ENCODE measurements at regions not wholly inside any gene's neighbourhood (a gene's known extent, or its start where the extent isn't known, plus 50 kb on each side); places are given as distances from the start of the nearest gene placed in this dataset.

DNA sequence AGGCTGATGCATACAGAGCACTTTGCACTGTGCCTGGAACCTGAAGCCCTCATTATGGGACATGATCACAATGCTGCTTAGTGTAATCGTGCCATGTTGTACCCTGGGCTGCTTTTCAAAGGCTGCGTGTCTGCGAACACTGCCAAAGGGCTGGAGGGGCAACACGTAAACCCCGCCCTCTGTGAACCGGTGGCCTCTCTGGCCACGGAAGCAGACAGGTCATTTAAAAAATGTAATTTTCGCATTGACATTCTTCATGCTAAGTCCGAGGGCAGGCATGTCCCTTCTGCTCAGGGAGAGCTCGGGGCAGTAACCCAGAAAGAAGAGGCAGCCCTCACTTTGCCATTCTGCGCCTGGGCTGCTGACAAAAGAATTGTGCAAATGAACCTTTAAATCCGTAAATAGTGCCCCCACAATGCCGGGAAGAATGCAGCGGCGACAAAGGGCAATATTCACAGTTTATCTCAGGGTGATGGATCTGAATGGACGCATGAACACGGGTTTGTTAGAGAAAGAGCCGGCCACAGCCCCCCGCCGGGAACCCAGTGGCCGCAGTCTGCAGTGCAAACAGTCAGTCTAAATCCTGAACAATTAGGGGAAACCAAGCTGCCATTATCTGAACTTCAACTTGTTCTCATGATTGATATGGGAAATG, 226.1 kb downstream of the MYCN start:
- no peak for TF ChIP-seq POLR2A (IDR thresholded peaks at IDR 0.05)
- TF ChIP-seq, protein P1, sequence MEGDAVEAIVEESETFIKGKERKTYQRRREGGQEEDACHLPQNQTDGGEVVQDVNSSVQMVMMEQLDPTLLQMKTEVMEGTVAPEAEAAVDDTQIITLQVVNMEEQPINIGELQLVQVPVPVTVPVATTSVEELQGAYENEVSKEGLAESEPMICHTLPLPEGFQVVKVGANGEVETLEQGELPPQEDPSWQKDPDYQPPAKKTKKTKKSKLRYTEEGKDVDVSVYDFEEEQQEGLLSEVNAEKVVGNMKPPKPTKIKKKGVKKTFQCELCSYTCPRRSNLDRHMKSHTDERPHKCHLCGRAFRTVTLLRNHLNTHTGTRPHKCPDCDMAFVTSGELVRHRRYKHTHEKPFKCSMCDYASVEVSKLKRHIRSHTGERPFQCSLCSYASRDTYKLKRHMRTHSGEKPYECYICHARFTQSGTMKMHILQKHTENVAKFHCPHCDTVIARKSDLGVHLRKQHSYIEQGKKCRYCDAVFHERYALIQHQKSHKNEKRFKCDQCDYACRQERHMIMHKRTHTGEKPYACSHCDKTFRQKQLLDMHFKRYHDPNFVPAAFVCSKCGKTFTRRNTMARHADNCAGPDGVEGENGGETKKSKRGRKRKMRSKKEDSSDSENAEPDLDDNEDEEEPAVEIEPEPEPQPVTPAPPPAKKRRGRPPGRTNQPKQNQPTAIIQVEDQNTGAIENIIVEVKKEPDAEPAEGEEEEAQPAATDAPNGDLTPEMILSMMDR (IDR thresholded peaks at IDR 0.05): no peak

All from thyroid gland (tissue), 4 donors.